OCI-LY1 (cell line): ENCODE measurements at regions not wholly inside any gene's neighbourhood (a gene's known extent, or its start where the extent isn't known, plus 50 kb on each side); places are given as distances from the start of the nearest gene placed in this dataset.

Experiments used
- H2AFZ ChIP-seq: fragments of 200-600 bp; sonication (generic), shearing (Covaris generic); 2 replicates; pipeline ENCODE4 v1.6.0; 2014; ENCODE audit warnings: antibody characterized with exemption, mild to moderate bottlenecking, low read length
- H3F3A ChIP-seq: fragments of 200-600 bp; sonication (generic), shearing (Covaris generic); 2 replicates; pipeline ENCODE4 v1.6.0; 2014; ENCODE audit warnings: mild to moderate bottlenecking, antibody characterized with exemption, low read length, moderate library complexity; ENCODE audit not compliant: insufficient read depth
- H3K27ac ChIP-seq: fragments of 200-600 bp; sonication (generic); 2 replicates; pipeline ENCODE4 v1.5.1; 2014; ENCODE audit warnings: low read length, mixed run types, mild to moderate bottlenecking, low read depth; ENCODE audit not compliant: poor library complexity, severe bottlenecking
- H3K27me3 ChIP-seq: fragments of 200-600 bp; sonication (generic); 2 replicates; pipeline ENCODE4 v1.6.0; 2014; ENCODE audit warnings: antibody characterized with exemption, mild to moderate bottlenecking, low read length, moderate library complexity; ENCODE audit not compliant: insufficient read depth
- H3K36me3 ChIP-seq: fragments of 200-600 bp; sonication (generic); 2 replicates; pipeline ENCODE4 v1.6.1; 2014; ENCODE audit warnings: mild to moderate bottlenecking, antibody characterized with exemption, low read length, moderate library complexity, mixed read lengths; ENCODE audit not compliant: insufficient read depth
- H3K4me1 ChIP-seq: fragments of 200-600 bp; sonication (generic); 2 replicates; pipeline ENCODE4 v1.5.1; 2014; ENCODE audit warnings: mild to moderate bottlenecking, low read length, moderate library complexity; ENCODE audit not compliant: insufficient read depth, severe bottlenecking
- H3K4me2 ChIP-seq: fragments of 200-600 bp; sonication (generic), shearing (Covaris generic); 2 replicates; pipeline ENCODE4 v1.6.1; 2014; ENCODE audit warnings: low read length
- H3K4me3 ChIP-seq: fragments of 200-600 bp; sonication (generic); 2 replicates; pipeline ENCODE4 v1.5.1; 2014; ENCODE audit warnings: low read length, low read depth, mild to moderate bottlenecking, mixed read lengths; ENCODE audit not compliant: poor library complexity, severe bottlenecking
- H3K79me2 ChIP-seq: fragments of 200-600 bp; shearing (Covaris generic); 2 replicates; pipeline ENCODE4 v1.6.1; 2016; ENCODE audit warnings: mixed run types, low read length, mixed read lengths; ENCODE audit not compliant: insufficient read depth
- H3K9ac ChIP-seq: fragments of 200-600 bp; sonication (generic), shearing (Covaris generic); 2 replicates; pipeline ENCODE4 v1.6.1; 2014; ENCODE audit warnings: mild to moderate bottlenecking, low read length, mixed read lengths
- H3K9me2 ChIP-seq: fragments of 200-600 bp; sonication (generic), shearing (Covaris generic); 2 replicates; pipeline ENCODE4 v1.6.1; 2014; ENCODE audit warnings: low read depth, mild to moderate bottlenecking, low read length, mixed read lengths
- H3K9me3 ChIP-seq: fragments of 200-600 bp; shearing (Covaris generic); 2 replicates; pipeline ENCODE4 v1.6.1; 2014; ENCODE audit warnings: low read length, mixed read lengths
- H4K20me1 ChIP-seq: fragments of 200-600 bp; sonication (generic), shearing (Covaris generic); 2 replicates; pipeline ENCODE4 v1.6.0; 2016; ENCODE audit warnings: mild to moderate bottlenecking, low read length; ENCODE audit not compliant: insufficient read depth
- CTCF ChIP-seq: fragments of 200-600 bp; sonication (generic), shearing (Covaris generic); IDR thresholded peaks from 2 replicates; pipeline ENCODE4 v1.5.1; 2017; ENCODE audit warnings: mild to moderate bottlenecking, antibody characterized with exemption, low read length, moderate library complexity, mixed read lengths
- EZH2 ChIP-seq: fragments of 200-600 bp; sonication (generic), shearing (Covaris generic); IDR thresholded peaks from 2 replicates; pipeline ENCODE4 v1.8.0; 2017; ENCODE audit warnings: borderline replicate concordance, mixed run types, mild to moderate bottlenecking, antibody characterized with exemption, low read length, moderate library complexity, mixed read lengths

DNA sequence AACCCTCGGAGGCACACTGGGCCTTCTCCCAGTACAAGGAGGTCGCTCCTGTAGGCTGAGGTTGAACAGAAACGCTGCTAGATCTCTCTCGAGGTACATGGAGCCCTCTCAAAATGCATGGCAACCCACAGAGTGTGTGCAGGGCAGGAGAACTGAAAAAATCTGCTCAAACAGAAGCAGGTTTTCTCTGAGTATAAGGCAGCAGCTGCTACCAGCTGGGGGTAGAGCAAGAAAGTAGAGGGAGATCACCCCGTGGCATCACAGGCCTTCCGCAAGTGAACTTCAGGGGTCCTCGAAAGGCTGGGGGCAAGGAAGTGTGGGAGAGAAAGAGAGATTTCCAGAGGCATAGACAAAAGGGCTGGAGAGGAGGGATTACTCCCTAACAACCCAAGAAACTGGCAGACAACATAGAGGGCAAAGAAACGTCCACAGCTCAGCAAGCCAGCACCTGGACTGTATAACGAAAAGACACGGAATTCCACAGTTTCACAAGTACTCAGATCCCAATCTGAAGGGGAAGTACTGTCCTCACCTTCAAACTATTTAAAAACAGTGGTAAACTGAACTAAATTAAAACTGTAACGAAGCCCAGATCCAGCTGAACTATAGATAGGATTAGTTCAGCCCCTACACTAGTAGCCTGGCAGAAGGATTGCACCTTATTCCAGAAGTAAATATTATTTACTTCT lies 299.2 kb downstream of the IPMK start:
- Histone ChIP-seq H3K79me2 (no peaks in the 10 kb centered on the region), H3K9ac (no peak overlapping the region), H3K27ac (no peak overlapping the region), H3K27me3 (no peaks in the 10 kb centered on the region), H3K4me1 (no peaks in the 10 kb centered on the region), H4K20me1 (no peaks in the 10 kb centered on the region), H3K4me2 (no peak overlapping the region), H3K4me3 (no peak overlapping the region), H3K36me3 (no peaks in the 10 kb centered on the region), H3F3A (no peaks in the 10 kb centered on the region), H2AFZ (no peak overlapping the region), H3K9me2 (no peaks in the 10 kb centered on the region), H3K9me3 (no peaks in the 10 kb centered on the region)
- TF ChIP-seq CTCF (no peak), EZH2 (no peak)

DNA sequence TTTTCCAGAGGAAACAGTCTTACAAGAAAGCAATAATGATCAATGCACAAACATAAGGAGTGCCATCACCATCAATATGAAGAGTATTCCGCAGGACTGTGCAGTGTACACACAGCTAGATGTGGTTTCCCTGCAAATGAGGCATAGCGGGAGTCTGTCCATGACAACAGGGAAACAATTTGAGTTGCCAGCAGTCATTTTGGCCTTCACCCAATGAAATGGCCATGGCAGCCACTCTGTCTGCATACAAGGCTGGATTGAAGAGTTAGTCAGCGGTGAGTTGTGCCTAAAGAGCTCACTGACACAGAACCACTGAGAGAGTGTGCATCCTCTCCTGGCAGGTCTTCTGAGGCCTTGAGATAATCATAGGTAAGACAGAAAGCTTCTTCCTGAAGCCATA lies 303.3 kb downstream of the IPMK start:
- no peaks in the 10 kb centered on the region for H3K4me1 ChIP-seq
- no peaks in the 10 kb centered on the region for H4K20me1 ChIP-seq
- no peak overlapping the region for H3K27ac ChIP-seq
- H3K36me3 ChIP-seq = no peaks in the 10 kb centered on the region
- H3K9ac ChIP-seq = no peak overlapping the region
- TF ChIP-seq EZH2 (no peak), CTCF (no peak)
- H3K4me3 ChIP-seq = no peak overlapping the region
- no peak overlapping the region for H3K4me2 ChIP-seq
- no peaks in the 10 kb centered on the region for H3K9me2 ChIP-seq
- H3F3A ChIP-seq = no peaks in the 10 kb centered on the region
- no peak overlapping the region for H2AFZ ChIP-seq
- no peaks in the 10 kb centered on the region for H3K27me3 ChIP-seq
- no peaks in the 10 kb centered on the region for H3K79me2 ChIP-seq
- H3K9me3 ChIP-seq = no peaks in the 10 kb centered on the region

- Histone ChIP-seq H3K27me3 (no peaks in the 10 kb centered on the region), H4K20me1 (no peaks in the 10 kb centered on the region), H3K4me1 (no peaks in the 10 kb centered on the region), H3K36me3 (no peaks in the 10 kb centered on the region), H3K79me2 (no peaks in the 10 kb centered on the region), H3K27ac (no peak overlapping the region), H3F3A (no peaks in the 10 kb centered on the region), H2AFZ (no peak overlapping the region), H3K4me3 (no peak overlapping the region), H3K9ac (no peak overlapping the region), H3K9me3 (no peaks in the 10 kb centered on the region), H3K4me2 (no peak overlapping the region), H3K9me2 (no peaks in the 10 kb centered on the region)
- no peak for TF ChIP-seq EZH2
- TF ChIP-seq CTCF = no peak
Measured at GRCh38 chr10:57963546-57963945, 304.1 kb downstream of the IPMK start.
